ENCODE measurements at regions not wholly inside any gene's neighbourhood (a gene's known extent, or its start where the extent isn't known, plus 50 kb on each side); places are given as distances from the start of the nearest gene placed in this dataset.

DNA sequence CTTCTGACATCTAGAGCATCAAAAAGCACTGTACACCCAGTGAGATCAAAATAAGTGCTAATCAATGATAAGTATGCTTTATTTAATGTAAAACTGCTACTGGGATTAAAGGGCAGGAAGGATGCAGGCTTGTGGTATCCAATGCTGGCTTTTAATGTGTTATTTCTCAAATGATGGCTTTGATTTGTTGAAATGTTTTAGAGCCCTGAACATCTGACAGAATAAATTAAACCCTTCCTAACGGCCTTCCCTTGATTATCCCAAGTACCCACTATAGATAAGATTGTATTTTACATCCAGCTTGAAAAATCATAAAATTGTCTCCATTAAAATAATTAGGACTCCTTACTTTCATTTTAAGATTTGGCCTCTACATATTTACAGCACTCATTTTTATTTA lies 382.9 kb downstream of the HNRNPD start:
- no peak for DNase-seq

DNA sequence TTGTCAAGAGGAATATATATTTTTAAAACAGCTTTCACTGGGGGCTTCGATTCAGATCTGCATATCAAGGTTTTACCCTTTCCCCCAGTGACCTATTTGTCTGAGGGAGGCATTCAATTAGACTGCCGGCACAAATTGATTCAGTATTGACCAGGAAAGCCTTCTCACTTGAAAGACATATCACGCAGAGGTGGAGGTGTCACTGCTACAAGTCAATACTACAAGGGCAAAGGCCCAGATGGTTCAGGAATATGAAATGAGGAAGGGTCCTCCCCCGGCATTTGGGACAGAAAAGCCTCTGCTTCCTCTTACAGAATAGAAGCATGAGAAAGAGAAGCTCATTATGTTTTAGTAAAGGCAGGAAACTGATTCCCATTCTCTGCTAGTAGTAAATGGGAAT lies 383.6 kb downstream of the HNRNPD start:
- DNase-seq = no peak

DNA sequence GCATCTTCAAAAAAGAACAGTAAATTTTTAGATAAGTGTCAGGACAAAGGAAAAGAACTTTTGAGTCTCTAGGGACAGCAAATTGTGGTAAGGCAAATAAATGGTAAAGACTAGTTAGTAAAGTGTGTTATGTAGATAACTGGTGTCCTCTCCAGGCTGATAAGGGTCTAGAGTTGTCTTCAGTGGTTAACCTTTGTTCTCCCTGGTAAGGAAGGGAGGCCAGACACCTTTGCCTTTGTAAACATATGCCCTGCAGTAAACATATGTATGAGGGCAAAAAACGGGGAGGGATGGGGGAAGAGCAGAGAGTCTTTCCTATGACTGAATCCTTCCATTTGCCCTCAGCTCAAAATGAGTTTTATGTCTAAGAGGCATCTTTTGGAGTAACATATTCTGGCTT lies 384.6 kb downstream of the HNRNPD start:
- no peak for DNase-seq

DNA sequence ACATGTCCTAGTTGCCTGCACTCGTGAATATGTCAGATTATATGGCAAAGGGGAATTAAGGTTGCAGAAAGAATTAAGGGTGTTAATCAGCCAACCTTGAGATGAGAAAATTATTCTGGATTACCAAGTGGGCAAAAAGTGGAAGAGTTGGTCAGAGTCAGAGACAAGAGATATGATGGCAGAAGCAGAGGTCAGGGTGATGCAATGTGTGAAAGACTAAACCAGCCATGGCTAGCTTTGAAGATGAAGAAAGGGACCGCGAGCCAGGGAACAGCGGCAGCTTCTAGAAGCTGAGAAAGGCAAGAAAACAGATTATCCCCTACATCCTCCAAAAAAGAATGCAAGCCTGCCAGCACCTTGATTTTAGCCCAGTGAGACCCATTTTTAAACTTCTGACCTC lies 385.6 kb downstream of the HNRNPD start:
- DNase-seq = no peak

DNA sequence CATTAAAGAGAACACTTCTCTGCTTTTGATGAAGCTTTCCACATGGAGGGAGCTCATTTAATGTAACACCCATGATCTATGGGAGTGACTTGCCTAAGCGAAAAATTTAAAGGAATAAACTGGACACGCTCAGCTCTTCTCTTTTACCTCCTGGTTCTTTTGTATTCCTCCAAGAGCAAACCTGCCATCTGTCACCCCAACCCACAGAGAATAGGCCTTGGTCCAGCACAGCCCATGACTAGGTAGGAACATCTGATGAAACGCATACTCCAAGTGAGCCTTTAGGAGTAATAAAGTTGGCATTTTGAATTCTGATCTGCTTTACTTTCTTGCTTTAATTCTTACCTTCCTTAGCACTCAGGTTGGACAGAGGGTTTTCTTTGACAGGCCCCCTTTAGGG lies 389.0 kb downstream of the HNRNPD start:
- no peak for DNase-seq

DNA sequence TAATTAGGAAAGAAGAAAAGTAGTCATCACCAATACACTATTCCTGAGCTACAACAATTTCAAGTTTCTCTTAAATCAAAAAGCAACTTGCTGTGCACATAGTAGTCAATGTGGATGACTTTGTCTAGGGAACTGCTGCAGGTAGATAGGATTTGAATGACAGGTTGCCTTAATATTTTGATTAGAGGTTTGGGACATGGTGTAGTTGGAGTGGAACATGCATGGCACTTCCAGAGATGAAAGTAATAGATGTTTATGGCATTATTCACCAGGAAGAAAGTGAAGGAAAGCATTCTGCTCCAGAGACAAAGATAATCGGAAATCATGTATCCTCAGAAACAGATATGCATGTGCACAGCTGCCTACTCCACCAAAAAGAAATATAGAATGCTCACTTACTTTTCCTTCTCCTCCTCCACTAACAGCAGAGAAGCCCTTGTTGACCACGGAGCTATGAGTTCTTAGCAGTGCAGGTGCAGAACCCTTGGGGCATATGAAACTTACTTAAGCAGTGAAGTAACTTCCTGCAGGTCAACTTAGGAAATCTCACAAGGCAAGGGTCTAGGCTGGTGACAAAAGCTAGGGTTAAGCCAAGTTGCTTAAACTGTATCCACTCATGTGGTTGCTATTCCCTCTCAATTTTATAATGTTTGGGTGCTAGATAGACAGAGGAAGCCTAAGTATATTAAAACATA lies 390.8 kb downstream of the HNRNPD start:
- DNase-seq = no peak

DNA sequence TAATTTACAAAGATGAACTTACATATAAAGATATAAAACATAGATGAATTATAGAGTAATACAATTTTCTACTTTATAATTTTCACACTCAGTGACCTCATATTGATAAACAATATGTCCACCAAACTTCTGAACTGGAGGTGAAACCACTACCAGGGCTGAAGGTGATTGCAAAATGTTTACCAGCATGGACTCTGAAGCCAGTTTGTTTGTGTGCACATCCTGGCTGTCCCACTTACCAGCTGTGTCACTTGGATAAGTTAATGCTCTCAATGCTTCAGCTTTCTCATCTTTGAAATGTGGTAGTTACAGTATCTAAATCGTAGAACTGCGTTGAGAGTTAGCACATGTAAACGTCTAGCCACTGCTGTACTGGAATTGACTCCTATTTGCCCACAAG lies 392.6 kb downstream of the HNRNPD start:
- no peak for DNase-seq

DNA sequence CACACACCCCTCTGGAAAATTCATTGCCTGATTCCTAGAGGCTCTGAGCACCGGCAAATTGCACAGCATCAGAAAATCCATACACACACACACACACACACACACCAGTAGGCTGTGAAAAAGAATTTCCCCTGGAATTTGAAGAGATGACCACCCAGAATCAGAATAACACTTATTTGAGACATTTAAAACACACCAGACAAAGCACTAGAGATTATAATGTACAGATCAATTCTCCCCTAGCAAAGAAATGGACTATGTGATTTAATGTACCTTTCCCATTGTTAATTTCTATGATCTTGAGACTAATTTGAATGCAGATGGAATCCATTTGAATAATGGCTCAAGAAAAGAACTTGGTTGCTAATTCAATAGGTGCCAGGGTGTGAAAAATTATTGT lies 399.3 kb downstream of the HNRNPD start:
- DNase-seq = no peak

DNA sequence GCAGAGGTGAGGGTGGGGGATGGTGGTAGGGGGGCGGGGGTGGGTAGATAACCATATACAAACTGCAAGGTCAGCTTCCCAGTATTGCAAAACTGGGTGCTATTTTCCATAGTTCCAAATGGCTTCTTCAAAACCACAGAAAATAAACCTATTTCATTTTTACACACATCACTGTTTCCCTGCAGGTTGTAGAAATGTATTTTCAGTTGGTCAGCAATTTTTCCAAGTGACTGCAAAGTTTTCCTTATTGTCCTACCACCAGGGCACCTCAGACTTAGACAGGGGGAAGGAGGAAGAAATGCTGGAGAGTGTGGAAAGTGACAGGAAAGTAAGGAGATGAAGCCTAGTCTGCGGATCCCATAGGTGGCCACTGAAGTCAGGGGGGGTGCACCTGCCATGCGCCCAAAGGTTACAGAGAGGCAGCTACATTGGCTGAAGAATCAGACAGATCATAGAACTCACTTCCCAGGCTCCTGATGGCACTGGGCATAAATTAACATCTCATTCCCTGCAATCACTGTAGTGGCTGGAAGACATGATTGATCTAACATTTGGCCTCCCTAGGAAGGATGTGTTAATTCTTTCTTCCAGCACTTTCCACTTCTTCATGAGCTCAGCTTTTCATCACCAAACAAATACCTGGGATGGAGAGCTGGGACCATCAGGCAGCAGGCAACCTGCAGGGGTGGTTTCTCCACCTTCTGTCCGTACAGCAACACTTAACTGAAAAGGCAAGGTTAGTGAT lies 402.0 kb downstream of the HNRNPD start:
- DNase-seq = no peak

DNA sequence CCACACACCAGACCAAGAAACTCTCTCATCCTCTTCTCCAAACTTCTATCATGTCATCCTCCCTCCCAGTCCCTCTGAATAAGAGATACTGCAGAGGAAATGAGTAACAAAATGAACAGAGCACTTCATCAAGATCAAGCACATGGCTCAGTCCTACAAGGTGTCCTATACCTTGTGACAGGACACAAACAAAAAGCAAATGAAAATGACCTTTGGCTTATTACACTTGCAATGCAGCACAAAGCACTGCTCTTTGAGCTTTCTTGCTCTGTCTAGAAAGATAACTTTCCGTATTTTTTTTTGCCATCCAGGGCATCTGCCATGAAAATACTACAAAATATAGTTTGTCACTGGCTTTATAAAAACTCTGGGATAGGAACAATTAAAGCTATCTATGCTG lies 402.7 kb downstream of the HNRNPD start:
- DNase-seq = no peak

DNA sequence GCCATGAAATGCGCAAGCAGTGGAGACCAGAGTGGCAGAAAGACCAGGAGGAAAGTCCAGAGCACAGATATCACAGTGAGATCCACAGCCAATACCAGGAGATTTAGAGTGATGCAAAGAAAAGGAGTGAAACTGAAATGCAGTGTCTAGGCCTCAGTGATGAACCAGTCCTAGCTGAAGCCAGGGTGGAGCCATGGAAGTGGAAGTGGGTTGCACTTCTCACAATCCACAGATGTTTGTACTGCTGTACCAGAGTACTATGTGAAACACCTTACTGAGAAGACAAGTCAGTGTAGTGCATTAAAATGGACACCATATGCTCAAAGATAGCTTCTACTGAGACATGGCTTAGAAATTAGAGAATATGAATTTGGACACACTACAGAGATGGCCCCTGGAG lies 403.3 kb downstream of the HNRNPD start:
- DNase-seq = no peak

DNA sequence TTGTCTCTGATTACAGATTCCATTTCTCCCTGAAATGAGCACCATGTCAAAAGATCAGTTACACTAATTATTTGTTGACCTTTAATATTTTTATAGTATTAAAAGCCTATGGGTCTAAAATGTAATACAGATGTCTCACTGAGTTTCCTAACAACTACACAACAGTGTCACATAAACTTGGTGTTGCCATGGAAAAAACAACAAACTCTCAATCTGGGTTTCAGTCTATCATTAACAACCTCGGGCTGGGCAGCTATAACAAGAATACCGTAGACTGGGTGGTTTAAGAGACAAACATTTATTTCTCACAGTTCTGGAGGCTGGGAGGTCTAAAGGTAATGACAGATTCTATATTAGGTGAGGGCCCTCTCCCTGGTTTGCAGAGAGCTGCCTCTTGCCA lies 407.1 kb downstream of the HNRNPD start:
- no peak for DNase-seq

DNA sequence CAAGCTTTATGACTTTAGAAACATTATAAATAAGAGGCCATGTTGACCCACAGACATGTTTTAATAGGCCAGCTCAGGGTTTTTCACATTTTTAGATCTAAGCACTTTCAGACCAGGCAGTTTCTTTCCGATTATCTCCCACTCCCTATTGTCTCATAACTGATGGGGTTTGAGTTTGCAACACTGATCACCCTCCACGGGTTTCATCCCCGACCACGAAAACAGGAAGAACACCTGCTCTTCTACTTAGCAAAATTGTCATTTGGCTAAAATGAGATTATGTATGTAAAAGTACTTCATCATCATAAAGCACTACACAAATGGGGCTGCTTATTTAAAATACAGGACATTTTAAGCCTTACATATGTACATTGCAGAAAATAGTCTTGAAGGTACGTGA lies 407.9 kb downstream of the HNRNPD start:
- DNase-seq = no peak

DNA sequence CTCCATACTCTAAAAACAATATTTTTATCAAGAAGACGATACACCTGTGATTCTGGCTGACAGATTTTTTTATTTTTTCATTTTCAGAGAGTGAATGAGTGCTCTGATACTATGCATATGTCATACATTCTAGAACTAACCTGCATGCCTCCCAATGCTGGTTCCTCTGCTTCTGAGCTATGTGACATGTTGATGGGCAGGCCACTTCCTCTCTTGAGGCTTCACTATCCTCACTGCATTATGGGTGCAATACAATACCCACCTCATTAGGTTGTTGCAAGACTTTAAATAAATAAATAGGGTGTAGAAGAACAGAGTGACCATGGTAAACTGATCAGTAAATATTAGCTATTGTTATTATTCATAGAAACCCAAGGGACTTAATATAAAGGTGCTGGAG lies 408.3 kb downstream of the HNRNPD start:
- no peak for DNase-seq

DNA sequence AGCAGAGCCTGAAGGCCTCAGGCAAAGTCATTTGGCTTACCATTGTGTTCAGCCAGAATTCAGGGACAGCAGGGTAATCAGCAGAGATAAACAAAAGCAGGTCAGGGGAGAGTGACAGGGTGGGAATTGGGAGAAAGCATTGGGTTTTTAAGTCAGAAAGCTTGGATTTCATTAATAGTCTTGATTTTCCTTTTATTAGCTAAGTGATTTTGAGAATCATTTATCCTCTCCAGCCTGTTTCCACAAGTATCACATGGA lies 410.1 kb downstream of the HNRNPD start:
- DNase-seq = no peak

DNA sequence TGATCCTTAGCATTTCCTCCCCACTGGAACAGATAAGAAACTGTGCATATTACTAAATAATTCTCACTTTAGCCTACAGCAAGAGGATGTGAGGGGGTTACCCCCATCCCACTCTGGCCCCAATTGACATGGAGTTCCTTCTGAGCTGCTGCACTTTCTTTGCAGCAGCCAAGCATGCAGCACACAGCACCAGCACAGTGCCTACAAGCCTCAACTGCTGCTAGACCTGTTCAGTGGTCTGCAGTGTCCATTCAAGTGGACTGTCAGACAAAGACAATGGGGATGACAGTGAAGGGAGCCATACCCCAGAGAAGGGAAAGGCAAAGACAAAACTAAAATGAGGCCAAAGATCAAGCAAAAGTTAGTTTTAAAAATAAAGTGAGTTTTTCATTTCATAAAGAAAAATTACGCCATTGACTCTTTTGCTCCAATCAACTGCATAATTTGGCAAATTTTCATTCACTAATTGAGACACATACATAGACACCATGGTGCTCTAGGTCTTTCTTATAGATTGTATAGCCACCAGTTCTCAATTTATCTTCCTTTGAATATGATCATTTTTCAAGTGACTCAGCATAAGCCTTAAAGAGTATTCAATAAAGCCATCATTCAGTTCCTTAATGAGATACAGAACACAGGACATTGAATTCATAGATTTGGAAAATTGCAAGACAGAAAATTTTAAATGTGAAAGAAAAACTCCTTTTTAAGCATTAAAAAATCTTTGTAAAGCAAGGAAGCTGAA lies 410.6 kb downstream of the HNRNPD start:
- no peak for DNase-seq

DNA sequence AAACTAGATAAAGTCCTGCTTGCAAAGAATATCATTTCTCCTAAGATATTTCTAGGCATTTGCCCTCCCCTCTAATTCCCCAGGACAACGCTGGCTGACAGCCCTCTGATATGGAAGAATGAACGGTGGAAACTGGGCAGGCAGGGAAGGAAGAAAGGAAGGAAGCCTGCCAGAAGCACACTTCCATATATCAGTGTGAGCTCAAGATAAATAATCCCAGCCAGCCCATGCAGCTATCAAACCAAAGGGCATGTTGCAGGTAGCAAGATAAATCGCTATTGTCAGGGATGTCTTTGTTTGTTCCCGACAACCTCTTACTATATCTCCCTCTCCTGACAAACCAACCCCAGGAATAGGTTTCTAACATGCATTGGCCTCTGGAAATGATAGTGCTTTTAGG lies 412.8 kb downstream of the HNRNPD start:
- DNase-seq = no peak

DNA sequence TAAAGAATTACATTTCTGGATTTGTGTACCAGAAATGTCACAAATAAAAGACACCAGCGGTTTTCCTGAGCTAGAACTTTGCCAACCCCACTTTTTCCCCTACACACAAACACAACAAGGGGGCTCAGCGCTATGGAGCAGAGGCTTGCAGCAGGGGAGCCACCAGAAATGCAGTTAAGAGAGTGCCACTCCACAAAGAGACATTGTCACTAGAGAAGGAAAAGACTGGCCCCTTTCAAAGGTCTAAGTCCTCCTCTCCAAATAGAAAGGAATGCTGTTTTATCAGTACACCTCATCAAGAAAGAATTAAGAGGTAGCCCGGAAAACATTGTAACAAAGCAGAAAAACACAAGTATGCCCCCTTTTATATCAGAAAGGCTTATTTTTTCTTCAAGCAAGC lies 419.5 kb downstream of the HNRNPD start:
- no peak for DNase-seq

DNA sequence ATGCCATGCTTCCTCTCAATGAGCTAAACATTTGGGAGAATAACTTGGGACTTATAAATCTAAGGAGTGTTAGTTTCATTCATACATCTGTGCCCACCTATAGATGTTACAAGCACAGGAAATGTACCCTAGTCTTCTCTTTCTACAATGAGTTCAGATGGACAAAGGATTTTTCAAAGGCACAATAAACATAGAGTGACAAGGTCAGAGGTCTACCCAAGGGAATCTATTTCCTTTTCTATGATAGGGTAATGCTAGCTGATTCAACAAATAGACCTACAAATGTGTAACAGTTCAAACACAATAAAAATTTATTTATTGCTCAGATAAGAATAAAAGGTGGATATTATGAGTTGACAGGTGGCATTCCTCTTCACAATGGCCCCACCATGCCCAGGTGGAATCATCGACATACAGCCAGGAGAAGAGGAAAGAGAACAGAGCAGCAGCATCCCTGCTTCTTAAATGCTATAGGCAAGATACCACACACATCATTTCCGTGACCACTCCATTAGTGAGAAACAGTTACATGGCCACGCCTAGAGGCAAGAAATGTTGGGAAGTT lies 421.8 kb downstream of the HNRNPD start:
- DNase-seq = no peak

DNA sequence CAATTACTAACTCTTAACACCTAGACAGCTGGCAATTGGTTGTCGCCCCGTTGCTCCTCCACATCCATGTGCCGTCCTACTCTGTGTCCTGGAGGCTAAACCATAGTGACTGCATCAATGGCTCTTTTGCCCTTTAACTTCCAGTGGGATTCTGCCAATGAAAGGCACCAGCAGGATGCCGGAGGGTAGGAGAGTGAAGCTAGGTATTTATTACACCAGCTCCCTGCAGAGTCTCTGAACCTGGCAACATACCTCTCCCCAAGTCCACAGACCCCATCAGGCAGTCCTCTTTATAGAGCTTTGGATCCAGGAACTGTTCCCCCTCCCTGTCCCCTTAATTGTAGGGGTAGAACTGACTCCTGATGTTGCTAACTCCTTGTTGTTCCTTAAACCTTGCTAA lies 426.8 kb downstream of the HNRNPD start:
- DNase-seq = no peak

DNA sequence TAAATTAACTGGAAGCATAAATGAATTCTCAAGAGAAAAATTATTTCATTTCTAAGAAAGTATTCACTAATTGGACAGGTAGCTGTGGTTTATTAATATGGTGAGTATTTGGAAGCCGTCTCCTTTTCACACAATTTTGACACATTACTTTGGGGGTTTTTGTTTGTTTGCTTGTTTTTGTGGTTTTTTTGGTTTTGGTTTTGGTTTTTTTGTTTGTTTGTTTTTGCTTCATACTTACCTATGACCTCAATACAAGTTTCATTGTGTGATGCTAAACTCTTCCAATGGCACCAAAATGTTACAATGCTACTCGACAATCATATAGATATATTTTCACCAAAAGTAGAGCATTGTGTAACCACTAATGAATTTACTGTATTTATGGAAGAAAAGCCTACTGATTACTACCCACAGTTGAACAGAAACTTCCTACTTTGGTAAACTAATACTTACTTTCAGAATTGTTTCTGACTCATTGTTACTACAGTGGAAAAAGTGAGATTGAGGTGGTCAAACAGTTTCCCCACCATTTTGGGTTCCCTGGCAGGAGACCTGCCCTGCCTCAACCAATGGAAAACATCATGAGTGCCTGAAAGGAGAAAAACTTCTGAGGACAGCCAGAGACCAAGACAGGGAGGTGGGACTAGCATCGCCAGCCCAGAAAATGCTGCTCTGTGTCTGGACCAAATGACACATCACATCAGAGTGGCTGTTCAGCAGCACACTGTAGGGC lies 443.1 kb downstream of the HNRNPD start:
- DNase-seq = no peak

DNA sequence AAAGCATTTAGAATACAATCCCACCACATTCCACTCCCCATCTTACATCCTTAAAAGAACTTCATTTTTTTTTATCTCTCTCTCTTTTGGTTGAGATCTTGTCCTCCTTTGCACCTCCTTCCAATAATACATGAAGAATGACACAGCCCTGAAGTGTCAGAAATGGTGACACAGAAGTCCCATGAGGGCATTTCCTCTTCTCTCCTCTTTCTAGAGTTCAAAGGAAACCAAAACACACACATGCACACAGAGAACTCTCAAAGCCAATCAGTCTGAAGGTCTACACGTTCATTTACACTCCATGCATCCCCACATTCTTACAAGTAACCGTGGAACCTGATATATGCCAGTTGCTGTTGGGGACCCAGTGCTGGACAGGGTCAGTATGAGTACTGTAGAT lies 450.7 kb downstream of the HNRNPD start:
- no peak for DNase-seq

DNA sequence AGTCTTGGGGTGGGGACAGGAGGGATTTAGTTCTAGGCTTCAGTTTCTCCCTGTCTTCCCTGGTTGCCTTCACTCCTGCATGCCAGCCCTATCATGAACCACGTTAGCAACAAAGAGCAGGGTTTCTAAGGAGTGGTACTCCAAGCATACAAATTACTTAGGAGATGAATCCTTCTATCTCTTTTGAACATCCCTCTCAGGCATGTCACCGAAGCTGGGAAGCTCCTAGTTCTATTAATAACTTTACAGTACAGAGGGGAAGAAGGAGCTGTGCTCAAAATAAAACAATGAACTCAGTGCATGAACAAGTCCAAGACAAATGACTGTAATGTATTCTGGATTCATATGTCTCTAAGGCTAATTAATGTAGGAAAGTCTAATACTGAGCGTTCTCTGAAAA lies 450.6 kb upstream of the RASGEF1B start:
- DNase-seq = no peak

DNA sequence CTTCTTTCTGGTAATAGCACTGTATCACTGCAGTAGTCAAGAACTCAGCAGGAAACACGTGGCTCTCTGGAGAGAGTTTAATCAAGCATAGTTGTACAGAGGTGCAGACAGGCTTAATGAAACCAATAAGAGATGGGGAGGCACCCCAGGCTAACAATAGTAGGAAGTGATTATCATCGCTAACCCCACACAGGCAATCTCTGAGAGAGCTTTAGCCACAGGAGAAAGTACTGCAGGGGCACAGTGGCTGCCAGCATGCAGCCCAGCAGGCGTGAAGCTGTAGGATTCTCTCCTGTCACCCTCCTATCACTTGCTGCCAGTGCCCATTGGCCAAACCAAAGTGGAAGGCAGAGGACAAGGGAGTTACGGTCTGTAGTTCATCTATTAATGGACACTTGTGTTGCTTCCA lies 450.0 kb upstream of the RASGEF1B start:
- no peak for DNase-seq
